Liver (tissue), 3 donors: ENCODE measurements at regions not wholly inside any gene's neighbourhood (a gene's known extent, or its start where the extent isn't known, plus 50 kb on each side); places are given as distances from the start of the nearest gene placed in this dataset.

Experiments
- EGR1 ChIP-seq, 2 donors: IDR thresholded peaks; 2 replicates each; pipeline ENCODE4 v1.6.1; 2016 to 2018; ENCODE audit warnings: antibody characterized with exemption in 2 of 2, low read depth in 2 of 2
- GABPA ChIP-seq, 2 donors: IDR thresholded peaks in 1 of 2; conservative IDR thresholded peaks in 1 of 2; 2 replicates each; pipeline ENCODE4 v1.6.1; 2016; ENCODE audit warnings: antibody characterized with exemption in 2 of 2, mild to moderate bottlenecking in 1 of 2, moderate library complexity in 1 of 2
- JUND ChIP-seq, 2 donors: IDR thresholded peaks; 2 replicates each; pipeline ENCODE4 v1.6.1; 2016; ENCODE audit warnings: antibody characterized with exemption in 2 of 2
- MAX ChIP-seq: IDR thresholded peaks from 2 replicates; pipeline ENCODE4 v1.6.1; 2016; ENCODE audit warnings: antibody characterized with exemption
- SP1 ChIP-seq: IDR thresholded peaks from 2 replicates; pipeline ENCODE4 v1.6.1; 2018; ENCODE audit warnings: antibody characterized with exemption, mild to moderate bottlenecking
- TAF1 ChIP-seq: conservative IDR thresholded peaks from 2 replicates; pipeline ENCODE4 v1.6.1; 2016; ENCODE audit warnings: antibody characterized with exemption, mild to moderate bottlenecking
- YY1 ChIP-seq: IDR thresholded peaks from 2 replicates; pipeline ENCODE4 v1.6.1; 2016; ENCODE audit warnings: antibody characterized with exemption, mild to moderate bottlenecking
- ZBTB33 ChIP-seq: IDR thresholded peaks from 2 replicates; pipeline ENCODE4 v1.6.1; 2016; ENCODE audit warnings: antibody characterized with exemption
- TF ChIP-seq, protein P1 (sequence below): fragments of 150-350 bp; IDR thresholded peaks from 2 replicates; pipeline ENCODE4 v1.5.1; 2017; ENCODE audit warnings: improper control_type of control experiment, low read depth, low read length; ENCODE audit not compliant: missing input control
- TF ChIP-seq, protein P2 (sequence below): IDR thresholded peaks from 2 replicates; pipeline ENCODE4 v1.6.1; 2016; ENCODE audit warnings: antibody characterized with exemption
- TF ChIP-seq, protein P3 (sequence below): IDR thresholded peaks from 2 replicates; pipeline ENCODE4 v1.6.1; 2016; ENCODE audit warnings: antibody characterized with exemption, mild to moderate bottlenecking
- donor health status: healthy.
- donor health status: healthy.

DNA sequence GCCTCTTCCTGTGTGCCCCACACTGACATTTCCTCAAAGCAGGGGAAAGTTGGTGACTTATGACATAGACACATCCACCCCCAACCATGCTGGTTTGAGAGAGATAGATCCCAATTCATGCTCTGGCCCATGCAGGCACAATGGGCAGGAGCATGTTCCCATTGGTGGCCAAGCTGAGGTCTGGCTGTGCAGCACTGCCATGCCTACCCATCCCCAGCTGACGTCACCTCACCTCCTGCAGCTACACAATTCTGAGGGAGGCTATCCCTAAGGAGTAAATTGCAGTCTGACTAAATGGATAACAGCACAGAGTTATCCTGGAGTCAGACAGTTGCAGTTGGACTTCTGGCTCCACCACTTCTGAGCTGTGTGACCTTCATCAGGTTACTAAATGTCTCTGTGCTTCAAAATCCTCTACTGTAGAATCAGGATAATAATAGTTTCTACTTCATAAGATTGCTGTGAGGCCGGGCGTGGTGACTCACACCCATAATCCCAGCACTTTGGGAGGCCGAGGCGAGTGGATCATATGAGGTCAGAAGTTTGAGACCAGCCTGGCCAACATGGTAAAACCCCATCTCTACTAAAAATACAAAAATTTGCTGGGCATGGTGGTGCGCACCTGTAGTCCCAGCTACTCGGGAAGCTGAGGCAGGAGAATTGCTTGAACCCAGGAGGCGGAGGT, 323.9 kb downstream of the BCL11B start:
- TF ChIP-seq YY1: no peak
- no peak for TF ChIP-seq MAX
- TF ChIP-seq, protein P1, sequence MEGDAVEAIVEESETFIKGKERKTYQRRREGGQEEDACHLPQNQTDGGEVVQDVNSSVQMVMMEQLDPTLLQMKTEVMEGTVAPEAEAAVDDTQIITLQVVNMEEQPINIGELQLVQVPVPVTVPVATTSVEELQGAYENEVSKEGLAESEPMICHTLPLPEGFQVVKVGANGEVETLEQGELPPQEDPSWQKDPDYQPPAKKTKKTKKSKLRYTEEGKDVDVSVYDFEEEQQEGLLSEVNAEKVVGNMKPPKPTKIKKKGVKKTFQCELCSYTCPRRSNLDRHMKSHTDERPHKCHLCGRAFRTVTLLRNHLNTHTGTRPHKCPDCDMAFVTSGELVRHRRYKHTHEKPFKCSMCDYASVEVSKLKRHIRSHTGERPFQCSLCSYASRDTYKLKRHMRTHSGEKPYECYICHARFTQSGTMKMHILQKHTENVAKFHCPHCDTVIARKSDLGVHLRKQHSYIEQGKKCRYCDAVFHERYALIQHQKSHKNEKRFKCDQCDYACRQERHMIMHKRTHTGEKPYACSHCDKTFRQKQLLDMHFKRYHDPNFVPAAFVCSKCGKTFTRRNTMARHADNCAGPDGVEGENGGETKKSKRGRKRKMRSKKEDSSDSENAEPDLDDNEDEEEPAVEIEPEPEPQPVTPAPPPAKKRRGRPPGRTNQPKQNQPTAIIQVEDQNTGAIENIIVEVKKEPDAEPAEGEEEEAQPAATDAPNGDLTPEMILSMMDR: no peak
- TF ChIP-seq, protein P2, sequence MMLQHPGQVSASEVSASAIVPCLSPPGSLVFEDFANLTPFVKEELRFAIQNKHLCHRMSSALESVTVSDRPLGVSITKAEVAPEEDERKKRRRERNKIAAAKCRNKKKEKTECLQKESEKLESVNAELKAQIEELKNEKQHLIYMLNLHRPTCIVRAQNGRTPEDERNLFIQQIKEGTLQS: no peak
- TF ChIP-seq, protein P3, sequence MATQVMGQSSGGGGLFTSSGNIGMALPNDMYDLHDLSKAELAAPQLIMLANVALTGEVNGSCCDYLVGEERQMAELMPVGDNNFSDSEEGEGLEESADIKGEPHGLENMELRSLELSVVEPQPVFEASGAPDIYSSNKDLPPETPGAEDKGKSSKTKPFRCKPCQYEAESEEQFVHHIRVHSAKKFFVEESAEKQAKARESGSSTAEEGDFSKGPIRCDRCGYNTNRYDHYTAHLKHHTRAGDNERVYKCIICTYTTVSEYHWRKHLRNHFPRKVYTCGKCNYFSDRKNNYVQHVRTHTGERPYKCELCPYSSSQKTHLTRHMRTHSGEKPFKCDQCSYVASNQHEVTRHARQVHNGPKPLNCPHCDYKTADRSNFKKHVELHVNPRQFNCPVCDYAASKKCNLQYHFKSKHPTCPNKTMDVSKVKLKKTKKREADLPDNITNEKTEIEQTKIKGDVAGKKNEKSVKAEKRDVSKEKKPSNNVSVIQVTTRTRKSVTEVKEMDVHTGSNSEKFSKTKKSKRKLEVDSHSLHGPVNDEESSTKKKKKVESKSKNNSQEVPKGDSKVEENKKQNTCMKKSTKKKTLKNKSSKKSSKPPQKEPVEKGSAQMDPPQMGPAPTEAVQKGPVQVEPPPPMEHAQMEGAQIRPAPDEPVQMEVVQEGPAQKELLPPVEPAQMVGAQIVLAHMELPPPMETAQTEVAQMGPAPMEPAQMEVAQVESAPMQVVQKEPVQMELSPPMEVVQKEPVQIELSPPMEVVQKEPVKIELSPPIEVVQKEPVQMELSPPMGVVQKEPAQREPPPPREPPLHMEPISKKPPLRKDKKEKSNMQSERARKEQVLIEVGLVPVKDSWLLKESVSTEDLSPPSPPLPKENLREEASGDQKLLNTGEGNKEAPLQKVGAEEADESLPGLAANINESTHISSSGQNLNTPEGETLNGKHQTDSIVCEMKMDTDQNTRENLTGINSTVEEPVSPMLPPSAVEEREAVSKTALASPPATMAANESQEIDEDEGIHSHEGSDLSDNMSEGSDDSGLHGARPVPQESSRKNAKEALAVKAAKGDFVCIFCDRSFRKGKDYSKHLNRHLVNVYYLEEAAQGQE: no peak
- no peak for TF ChIP-seq ZBTB33
- TF ChIP-seq SP1: no peak
- no peak for TF ChIP-seq EGR1 (IDR thresholded peaks at IDR 0.05; ENCODE audit: low read depth in 2 of 2)
- no peak for TF ChIP-seq JUND (IDR thresholded peaks at IDR 0.05)
- TF ChIP-seq GABPA (IDR thresholded peaks at IDR 0.05 in 1 of 2, conservative IDR thresholded peaks at IDR 0.05 in 1 of 2): no peak
- TF ChIP-seq TAF1: no peak
